Progenitor cell of endocrine pancreas (in vitro differentiated cells): ENCODE measurements at regions not wholly inside any gene's neighbourhood (a gene's known extent, or its start where the extent isn't known, plus 50 kb on each side); places are given as distances from the start of the nearest gene placed in this dataset.

Experiments used
- DNase-seq: peaks from one replicate; pipeline ENCODE4 v3.0.0; 2021; ENCODE audit warnings: low spot score; ENCODE audit not compliant: unreplicated experiment
- H3K27ac Mint-ChIP-seq: 2 replicates; pipeline ENCODE4 v1.8.0; 2021; ENCODE audit warnings: mild to moderate bottlenecking, moderate library complexity, mixed read lengths
- H3K27me3 Mint-ChIP-seq: 2 replicates; pipeline ENCODE4 v1.8.0; 2021; ENCODE audit warnings: mixed read lengths
- H3K36me3 Mint-ChIP-seq: 2 replicates; pipeline ENCODE4 v1.8.0; 2022; ENCODE audit warnings: mixed read lengths; ENCODE audit not compliant: insufficient read depth
- H3K4me1 Mint-ChIP-seq: 2 replicates; pipeline ENCODE4 v1.8.0; 2021; ENCODE audit warnings: low read depth, mixed read lengths
- H3K4me3 Mint-ChIP-seq: 2 replicates; pipeline ENCODE4 v1.8.0; 2021; ENCODE audit warnings: low read depth, mild to moderate bottlenecking, moderate library complexity, mixed read lengths
- H3K9me3 Mint-ChIP-seq: 2 replicates; pipeline ENCODE4 v1.8.0; 2021; ENCODE audit warnings: low read depth, mixed read lengths
- TF ChIP-seq, protein P1 (sequence below): fragments of 200-600 bp; sonication (generic); IDR thresholded peaks from one replicate; pipeline ENCODE4 v1.5.0; 2021; ENCODE audit warnings: antibody characterized with exemption, mild to moderate bottlenecking; ENCODE audit not compliant: unreplicated experiment

DNA sequence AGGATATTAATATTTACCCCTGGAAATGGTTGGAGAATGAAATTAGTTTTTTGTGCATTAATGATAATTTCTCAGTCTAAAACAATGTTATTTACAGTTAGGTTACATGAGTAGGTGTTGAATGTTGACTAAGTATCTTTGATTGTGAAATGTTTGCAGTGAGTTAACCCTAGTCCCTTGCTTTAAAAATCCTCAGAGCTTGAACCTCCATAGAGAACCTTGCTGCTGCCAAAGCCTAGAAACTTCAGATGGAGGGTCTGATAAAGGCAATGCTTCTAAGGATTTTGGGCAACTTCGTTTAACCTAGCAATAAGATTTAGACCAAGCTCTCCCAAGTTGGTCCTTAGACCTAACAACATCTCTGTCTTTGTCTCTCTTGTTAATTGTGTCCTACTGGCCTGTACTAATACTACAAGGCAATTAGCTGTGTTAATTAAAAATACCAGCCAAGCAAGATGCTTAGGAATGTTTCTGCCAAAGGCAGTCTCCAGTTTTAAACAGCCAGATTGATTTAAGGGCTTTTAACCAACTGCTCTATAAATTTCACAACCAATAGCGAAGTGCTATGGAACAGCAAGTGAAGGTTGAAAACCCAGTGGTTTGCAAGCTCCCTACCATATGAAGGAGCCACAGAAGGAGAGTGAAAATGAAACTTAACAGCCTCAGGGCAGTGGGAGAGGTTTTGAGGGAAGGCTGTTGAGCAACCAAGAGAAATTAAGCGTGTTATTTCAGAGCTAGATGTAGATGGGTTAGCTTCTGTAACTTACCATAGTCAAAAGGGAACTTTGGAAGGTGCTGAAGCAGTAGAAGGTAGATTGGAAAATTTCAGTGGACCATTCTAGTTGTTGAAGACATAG, 295.9 kb upstream of the ANO5 start:
- Mint-ChIP-seq H3K4me1 (no peaks in the 10 kb centered on the region), H3K9me3 (no peaks in the 10 kb centered on the region), H3K27ac (no peak overlapping the region), H3K27me3 (no peaks in the 10 kb centered on the region), H3K36me3 (no peaks in the 10 kb centered on the region), H3K4me3 (no peak overlapping the region)
- no peak for DNase-seq
- TF ChIP-seq, protein P1, sequence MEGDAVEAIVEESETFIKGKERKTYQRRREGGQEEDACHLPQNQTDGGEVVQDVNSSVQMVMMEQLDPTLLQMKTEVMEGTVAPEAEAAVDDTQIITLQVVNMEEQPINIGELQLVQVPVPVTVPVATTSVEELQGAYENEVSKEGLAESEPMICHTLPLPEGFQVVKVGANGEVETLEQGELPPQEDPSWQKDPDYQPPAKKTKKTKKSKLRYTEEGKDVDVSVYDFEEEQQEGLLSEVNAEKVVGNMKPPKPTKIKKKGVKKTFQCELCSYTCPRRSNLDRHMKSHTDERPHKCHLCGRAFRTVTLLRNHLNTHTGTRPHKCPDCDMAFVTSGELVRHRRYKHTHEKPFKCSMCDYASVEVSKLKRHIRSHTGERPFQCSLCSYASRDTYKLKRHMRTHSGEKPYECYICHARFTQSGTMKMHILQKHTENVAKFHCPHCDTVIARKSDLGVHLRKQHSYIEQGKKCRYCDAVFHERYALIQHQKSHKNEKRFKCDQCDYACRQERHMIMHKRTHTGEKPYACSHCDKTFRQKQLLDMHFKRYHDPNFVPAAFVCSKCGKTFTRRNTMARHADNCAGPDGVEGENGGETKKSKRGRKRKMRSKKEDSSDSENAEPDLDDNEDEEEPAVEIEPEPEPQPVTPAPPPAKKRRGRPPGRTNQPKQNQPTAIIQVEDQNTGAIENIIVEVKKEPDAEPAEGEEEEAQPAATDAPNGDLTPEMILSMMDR: no peak

DNA sequence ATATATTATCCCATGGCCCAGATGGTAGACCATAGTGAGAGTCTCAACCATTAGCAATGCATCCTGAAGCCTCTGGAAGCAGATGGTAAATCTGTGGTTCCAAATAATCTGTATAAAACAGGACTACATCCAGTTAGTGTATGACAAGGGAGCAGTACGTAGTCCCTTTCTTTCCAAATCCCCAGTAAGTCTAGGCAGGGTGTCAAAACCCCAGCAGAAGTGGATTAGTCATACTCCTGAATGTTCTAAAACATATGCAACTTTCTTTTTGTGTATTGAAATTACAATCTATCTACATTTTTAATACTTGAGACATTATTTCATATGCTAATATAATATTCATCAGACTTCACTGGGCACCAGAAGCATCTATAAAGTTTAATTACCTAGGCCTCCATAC, 295.1 kb upstream of the ANO5 start:
- no peak for DNase-seq
- no peaks in the 10 kb centered on the region for H3K4me1 Mint-ChIP-seq
- no peak overlapping the region for H3K4me3 Mint-ChIP-seq
- H3K27ac Mint-ChIP-seq: no peak overlapping the region
- H3K9me3 Mint-ChIP-seq: no peaks in the 10 kb centered on the region
- H3K36me3 Mint-ChIP-seq: no peaks in the 10 kb centered on the region
- H3K27me3 Mint-ChIP-seq: no peaks in the 10 kb centered on the region
- TF ChIP-seq, protein P1: no peak

DNA sequence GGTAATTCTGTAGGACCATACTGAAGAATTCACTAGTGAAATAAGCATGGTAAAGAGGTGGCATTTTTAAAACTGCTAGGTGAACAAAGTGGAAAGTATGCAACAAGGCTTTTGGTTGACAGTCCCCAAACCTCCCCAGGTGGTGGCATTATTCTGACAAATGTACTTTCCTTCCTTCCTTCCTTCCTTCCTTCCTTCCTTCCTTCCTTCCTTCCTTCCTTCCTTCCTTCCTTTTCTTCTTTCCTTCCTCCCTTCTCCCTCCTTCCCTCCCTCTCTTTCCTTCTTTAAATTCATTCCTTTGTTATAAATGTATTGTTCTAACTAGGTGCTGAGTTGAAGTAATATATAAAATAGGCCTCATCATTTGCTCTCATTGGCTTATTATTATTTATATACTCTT, 284.7 kb upstream of the ANO5 start:
- no peak for DNase-seq
- Mint-ChIP-seq H3K36me3 (no peaks in the 10 kb centered on the region), H3K9me3 (no peaks in the 10 kb centered on the region), H3K27me3 (no peaks in the 10 kb centered on the region), H3K4me1 (peaks cover 7% of the 10 kb centered on the region), H3K27ac (no peak overlapping the region), H3K4me3 (no peak overlapping the region)
- TF ChIP-seq, protein P1: no peak

GRCh38 chr11:21909145-21909544, 283.7 kb upstream of the ANO5 start:
- TF ChIP-seq, protein P1: no peak
- no peaks in the 10 kb centered on the region for H3K9me3 Mint-ChIP-seq
- DNase-seq: no peak
- no peak overlapping the region for H3K4me3 Mint-ChIP-seq
- peaks cover 7% of the 10 kb centered on the region for H3K4me1 Mint-ChIP-seq
- no peak overlapping the region for H3K27ac Mint-ChIP-seq
- H3K36me3 Mint-ChIP-seq: no peaks in the 10 kb centered on the region
- no peaks in the 10 kb centered on the region for H3K27me3 Mint-ChIP-seq

DNA sequence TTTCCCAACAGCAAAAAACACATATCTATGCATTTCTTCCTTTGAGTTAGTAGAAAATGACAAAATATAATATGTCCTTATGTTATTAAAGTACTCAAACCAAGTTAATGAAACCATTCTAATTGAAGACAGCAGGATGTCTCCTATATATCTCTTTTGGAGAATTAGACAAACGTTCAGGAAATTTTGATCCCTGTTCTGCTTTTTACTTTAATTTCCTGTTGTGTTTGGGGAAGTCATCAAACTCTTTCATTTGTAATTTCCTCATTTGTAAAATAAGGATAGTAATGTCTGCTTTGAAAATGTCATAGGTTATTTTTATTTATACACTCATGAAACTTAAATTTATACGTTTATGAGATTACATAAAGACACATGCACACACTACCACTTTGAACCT, 281.8 kb upstream of the ANO5 start:
- Mint-ChIP-seq H3K27me3 (no peaks in the 10 kb centered on the region), H3K27ac (no peak overlapping the region), H3K36me3 (no peaks in the 10 kb centered on the region), H3K4me3 (no peak overlapping the region), H3K4me1 (peaks cover 7% of the 10 kb centered on the region), H3K9me3 (no peaks in the 10 kb centered on the region)
- no peak for DNase-seq
- TF ChIP-seq, protein P1: no peak
